Mucosa of descending colon (tissue), 3 donors: ENCODE measurements at regions not wholly inside any gene's neighbourhood (a gene's known extent, or its start where the extent isn't known, plus 50 kb on each side); places are given as distances from the start of the nearest gene placed in this dataset.

Source experiments
- ATAC-seq: fragments of 200-7000 bp; cut with Tn5 transposase; one replicate; pipeline ENCODE4 v1.9.1; 2020; ENCODE audit warnings: mild to moderate bottlenecking, moderate library complexity
- DNase-seq, 3 donors: peaks; one replicate each; pipeline ENCODE4 v3.0.0-alpha.2; 2020
- H3K36me3 ChIP-seq: fragments of 200-600 bp; one replicate; pipeline ENCODE4 v1.8.0; 2021; ENCODE audit warnings: low read depth, mild to moderate bottlenecking
- H3K4me1 ChIP-seq: fragments of 200-600 bp; one replicate; pipeline ENCODE4 v1.8.0; 2021; ENCODE audit warnings: low read depth, mild to moderate bottlenecking
- H3K4me3 ChIP-seq: fragments of 200-600 bp; one replicate; pipeline ENCODE4 v1.8.0; 2021; ENCODE audit warnings: mild to moderate bottlenecking
- H3K9me3 ChIP-seq: fragments of 200-600 bp; one replicate; pipeline ENCODE4 v1.8.0; 2021; ENCODE audit warnings: mild to moderate bottlenecking
- CTCF ChIP-seq: fragments of 200-600 bp; IDR thresholded peaks from one replicate; pipeline ENCODE4 v1.8.0; 2022; ENCODE audit warnings: antibody characterized with exemption, mild to moderate bottlenecking
- intact Hi-C, 2 donors: fragments of 100-400 bp; cut with DNase I in 1 of 2; cut with micrococcal nuclease in 1 of 2; formaldehyde crosslinking; loops; one replicate each; pipeline versions ENCODE4 v1.11.0 to v1.11.1; 2022; cut with DNase I, micrococcal nuclease
- donor health status: DM: no; HTN: no; CAD: no; lungs with moderate emphysema.
- donor health status: DM: no; HTN: no; CAD: no.
- donor health status: DM: no; HTN: yes; CAD: no.

GRCh38 chr3:113117511-113118234 lies 93.7 kb upstream of the BOC start:
- intact Hi-C loops: no loop called here
- peak; percentile 42 for ATAC-seq

DNA sequence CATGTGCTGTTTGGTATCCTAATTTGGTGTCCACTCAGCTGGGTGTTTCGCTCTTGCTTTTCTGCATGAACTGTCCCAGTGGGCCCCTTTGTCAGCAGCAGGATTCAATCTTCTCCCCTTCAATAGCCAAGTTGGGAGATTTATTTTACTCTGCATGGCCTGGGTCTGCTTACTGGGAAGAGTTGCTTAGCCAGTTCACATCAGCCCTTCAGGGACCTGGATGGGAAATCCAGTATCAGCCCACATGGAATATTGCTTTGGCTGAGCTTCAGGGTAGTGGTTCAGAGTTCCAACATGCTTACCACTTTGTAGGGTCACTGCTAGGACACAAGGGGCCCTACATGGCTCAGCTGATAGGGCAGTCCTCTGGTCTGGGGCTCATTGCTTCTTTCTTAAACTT lies 93.0 kb upstream of the BOC start:
- intact Hi-C loops: no loop called here
- no peaks in the 10 kb centered on the region for H3K4me1 ChIP-seq
- DNase-seq: no peak
- H3K36me3 ChIP-seq: no peaks in the 10 kb centered on the region
- ATAC-seq: no peak
- H3K9me3 ChIP-seq: no peaks in the 10 kb centered on the region
- H3K4me3 ChIP-seq: no peak overlapping the region
- no peak for TF ChIP-seq CTCF

More at GRCh38 chr3:113117511-113118234, 93.7 kb upstream of the BOC start:
- H3K9me3 ChIP-seq: no peaks in the 10 kb centered on the region
- DNase-seq: no peak
- no peak for TF ChIP-seq CTCF
- no peaks in the 10 kb centered on the region for H3K4me1 ChIP-seq
- no peak overlapping the region for H3K4me3 ChIP-seq
- H3K36me3 ChIP-seq: no peaks in the 10 kb centered on the region

DNA sequence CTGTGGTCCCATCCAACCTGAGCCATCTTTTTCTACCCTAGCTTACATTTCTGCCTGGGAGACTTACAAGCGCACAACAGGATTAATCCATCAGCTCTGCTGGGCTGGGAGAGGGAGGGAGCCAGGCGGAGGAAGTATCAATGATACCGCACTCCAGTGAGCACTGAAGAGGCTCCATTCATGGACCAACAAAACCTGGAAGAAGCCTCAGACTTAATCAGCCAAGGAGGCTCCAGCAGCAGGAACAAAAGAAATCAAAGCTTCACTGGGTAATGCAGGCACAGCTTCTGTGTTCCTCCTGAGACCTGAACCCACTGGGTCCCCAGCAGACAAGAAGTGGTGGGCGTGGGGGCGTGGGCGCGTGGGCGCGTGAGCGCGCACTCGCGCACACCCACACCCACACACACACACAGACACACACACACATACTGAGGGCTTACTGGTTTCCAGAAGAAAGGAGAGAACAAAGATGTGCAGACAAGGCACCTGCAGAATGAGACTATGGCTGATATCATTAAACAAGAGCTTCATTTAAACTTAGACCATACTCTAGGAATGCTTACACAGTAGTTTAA lies 87.0 kb upstream of the BOC start:
- DNase-seq (no peak), ATAC-seq (no peak)
- no peaks in the 10 kb centered on the region for H3K36me3 ChIP-seq
- H3K4me1 ChIP-seq: no peaks in the 10 kb centered on the region
- no peak overlapping the region for H3K4me3 ChIP-seq
- no peak for TF ChIP-seq CTCF
- no peaks in the 10 kb centered on the region for H3K9me3 ChIP-seq
- intact Hi-C loops: loop anchor here in 1 of 2 donors (10.0 kb wide), 1 partner anchor 60 kb away; no protein-coding TSS in a partner anchor

DNA sequence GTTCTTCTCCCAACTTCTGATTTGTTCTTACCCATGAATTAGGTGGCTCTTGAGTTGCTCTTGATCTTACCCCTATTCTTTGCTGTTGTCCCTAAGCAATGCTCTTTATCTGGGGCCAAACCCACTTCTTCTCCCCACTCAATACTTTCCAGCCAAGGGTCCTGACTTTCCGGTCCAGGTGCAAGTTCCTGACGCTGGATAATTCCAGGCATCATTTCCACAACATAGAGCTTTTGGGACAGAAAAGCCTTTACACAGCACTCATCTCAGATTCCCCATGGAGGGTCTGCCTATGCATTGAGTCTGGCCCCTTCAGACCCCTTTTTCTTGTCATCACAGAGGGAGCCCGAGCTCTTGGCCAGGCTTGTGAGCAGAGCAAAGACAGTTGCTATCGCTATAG lies 85.4 kb upstream of the BOC start:
- TF ChIP-seq CTCF: no peak
- DNase-seq: no peak
- Histone ChIP-seq H3K4me1 (no peaks in the 10 kb centered on the region), H3K4me3 (no peak overlapping the region), H3K36me3 (no peaks in the 10 kb centered on the region), H3K9me3 (no peaks in the 10 kb centered on the region)
- intact Hi-C loops: loop anchor here in 1 of 2 donors (10.0 kb wide), 1 partner anchor 61 kb away; no protein-coding TSS in a partner anchor
- no peak for ATAC-seq

DNA sequence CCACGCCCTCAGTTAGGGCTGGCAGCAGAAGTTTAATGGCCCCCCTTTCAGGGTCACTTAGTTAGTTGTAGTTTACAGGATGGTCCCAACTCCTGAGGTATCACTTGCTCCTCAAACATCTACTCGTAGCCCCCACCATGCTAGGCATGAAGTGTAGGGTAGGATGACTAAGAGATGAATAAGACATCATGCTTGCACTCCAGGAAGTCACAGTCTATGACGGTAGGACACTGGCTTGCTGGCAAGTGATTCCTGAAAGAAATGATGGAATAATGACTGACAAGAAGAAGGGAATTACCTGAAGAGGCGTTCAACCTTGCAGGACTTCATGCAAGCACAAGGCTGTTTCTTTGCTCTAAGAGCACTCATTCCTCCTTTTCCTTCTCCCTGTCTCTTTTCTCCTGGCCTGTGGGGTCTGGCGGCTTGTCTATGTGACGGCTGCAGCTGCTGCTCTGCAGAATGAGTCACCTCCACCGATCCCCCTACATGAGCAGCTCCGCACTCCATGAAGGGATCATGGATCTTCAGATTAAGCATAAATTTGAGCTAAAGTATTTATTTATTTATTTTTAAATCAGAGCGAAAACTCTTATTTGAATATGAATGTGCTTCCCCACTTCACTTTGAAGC lies 82.9 kb upstream of the BOC start:
- ATAC-seq (no peak), DNase-seq (no peak)
- H3K4me1 ChIP-seq: no peaks in the 10 kb centered on the region
- no peaks in the 10 kb centered on the region for H3K9me3 ChIP-seq
- H3K36me3 ChIP-seq: no peaks in the 10 kb centered on the region
- intact Hi-C loops: loop anchor here in 1 of 2 donors (10.0 kb wide), 1 partner anchor 64 kb away; no protein-coding TSS in a partner anchor
- no peak overlapping the region for H3K4me3 ChIP-seq
- TF ChIP-seq CTCF: no peak
